ENCODE measurements at regions not wholly inside any gene's neighbourhood (a gene's known extent, or its start where the extent isn't known, plus 50 kb on each side); places are given as distances from the start of the nearest gene placed in this dataset.

GRCh38 chr11:115104851-115105453 is 399.3 kb downstream of the CADM1 start:
- TF ChIP-seq CTCF (IDR thresholded peaks at IDR 0.05; ENCODE audit: low read depth, low read length) (no peak), EZH2phosphoT487 (IDR thresholded peaks at IDR 0.05; ENCODE audit: low read depth) (no peak)
